Osteoblast (primary cell): ENCODE measurements at regions not wholly inside any gene's neighbourhood (a gene's known extent, or its start where the extent isn't known, plus 50 kb on each side); places are given as distances from the start of the nearest gene placed in this dataset. TPM values are rescaled to one million over a fixed set of nuclear protein-coding genes. Genes with fewer than 3 reads are reported as not detected.

Source experiments
- DNase-seq: peaks from one replicate; pipeline ENCODE4 v3.0.0; 2011; ENCODE audit warnings: low spot score, mixed read lengths; ENCODE audit not compliant: insufficient read length; ENCODE audit errors: missing footprints
- H2AFZ ChIP-seq: 2 replicates; pipeline ENCODE4 v1.6.0; 2011; ENCODE audit warnings: mild to moderate bottlenecking, low read length
- H3K27ac ChIP-seq: 2 replicates; pipeline ENCODE4 v1.5.1; 2011; ENCODE audit warnings: mild to moderate bottlenecking, low read depth, low read length, moderate library complexity
- H3K27me3 ChIP-seq: 2 replicates; pipeline ENCODE4 v1.6.0; 2012; ENCODE audit warnings: mild to moderate bottlenecking, control low read depth, inconsistent platforms, low read length, moderate library complexity; ENCODE audit not compliant: insufficient read depth
- H3K36me3 ChIP-seq: 2 replicates; pipeline ENCODE4 v1.5.1; 2011; ENCODE audit warnings: mild to moderate bottlenecking, low read length, control low read depth, moderate library complexity; ENCODE audit not compliant: insufficient read depth
- H3K4me1 ChIP-seq: 2 replicates; pipeline ENCODE4 v1.5.1; 2011; ENCODE audit warnings: mild to moderate bottlenecking, low read length, control low read depth, moderate library complexity; ENCODE audit not compliant: insufficient read depth
- H3K4me2 ChIP-seq: 2 replicates; pipeline ENCODE4 v1.6.0; 2011; ENCODE audit warnings: mild to moderate bottlenecking, low read length; ENCODE audit not compliant: insufficient read depth
- H3K4me3 ChIP-seq: fragments of 200-600 bp; sonication (generic); 3 replicates; pipeline ENCODE4 v1.5.1; 2012; ENCODE audit warnings: mild to moderate bottlenecking, low read length, inconsistent platforms; ENCODE audit not compliant: insufficient read depth
- H3K79me2 ChIP-seq: 2 replicates; pipeline ENCODE4 v1.6.0; 2012; ENCODE audit warnings: mild to moderate bottlenecking, low read length, control low read depth, inconsistent platforms; ENCODE audit not compliant: insufficient read depth
- H3K9me3 ChIP-seq: 2 replicates; pipeline ENCODE4 v1.5.1; 2011; ENCODE audit warnings: low read depth, low read length, control low read depth
- H4K20me1 ChIP-seq: 2 replicates; pipeline ENCODE4 v1.6.0; 2012; ENCODE audit warnings: mild to moderate bottlenecking, low read length, control low read depth; ENCODE audit not compliant: insufficient read depth
- CTCF ChIP-seq: IDR thresholded peaks from 2 replicates; pipeline ENCODE4 v1.5.1; 2011; ENCODE audit warnings: mild to moderate bottlenecking, low read depth, low read length, moderate library complexity; ENCODE audit errors: extremely low read depth
- small RNA-seq: library from RNA; depleted of rRNA; stranded (forward); fragments of <200 nt; gene quantifications from one replicate; pipeline ENCODE3, GENCODE V24; 2012

- Histone ChIP-seq H3K4me2 (no peak overlapping the region), H3K4me3 (no peak overlapping the region), H3K9me3 (peaks cover 2% of the 10 kb centered on the region), H4K20me1 (no peaks in the 10 kb centered on the region), H2AFZ (no peak overlapping the region), H3K27me3 (no peaks in the 10 kb centered on the region), H3K79me2 (no peaks in the 10 kb centered on the region), H3K27ac (no peak overlapping the region), H3K36me3 (no peaks in the 10 kb centered on the region), H3K4me1 (no peaks in the 10 kb centered on the region)
- TF ChIP-seq CTCF: no peak
- DNase-seq: no peak
Measured at GRCh38 chr3:35549690-35550089, 89.6 kb upstream of the ARPP21 start.

GRCh38 chr3:35562141-35562540 lies 77.2 kb upstream of the ARPP21 start:
- Histone ChIP-seq H2AFZ (no peak overlapping the region), H3K79me2 (no peaks in the 10 kb centered on the region), H3K4me1 (no peaks in the 10 kb centered on the region)

GRCh38 chr3:35565048-35565447 lies 74.3 kb upstream of the ARPP21 start:
- H2AFZ ChIP-seq: no peak overlapping the region
- no peaks in the 10 kb centered on the region for H3K79me2 ChIP-seq
- no peaks in the 10 kb centered on the region for H3K36me3 ChIP-seq
- H3K27me3 ChIP-seq: no peaks in the 10 kb centered on the region
- no peaks in the 10 kb centered on the region for H3K4me1 ChIP-seq
- no peak for TF ChIP-seq CTCF
- no peak overlapping the region for H3K4me2 ChIP-seq
- H4K20me1 ChIP-seq: no peaks in the 10 kb centered on the region
- no peak overlapping the region for H3K27ac ChIP-seq
- no peak for DNase-seq
- H3K9me3 ChIP-seq: peaks cover 2% of the 10 kb centered on the region
- no peak overlapping the region for H3K4me3 ChIP-seq

More at GRCh38 chr3:35562141-35562540, 77.2 kb upstream of the ARPP21 start:
- Histone ChIP-seq H3K27me3 (no peaks in the 10 kb centered on the region), H3K9me3 (peaks cover 3% of the 10 kb centered on the region), H3K4me3 (no peak overlapping the region), H3K27ac (no peak overlapping the region), H4K20me1 (no peaks in the 10 kb centered on the region), H3K4me2 (no peak overlapping the region), H3K36me3 (no peaks in the 10 kb centered on the region)
- no peak for DNase-seq
- TF ChIP-seq CTCF: no peak

Small RNA genes in the stretch of these regions (small RNA-seq; reads per million reads assigned to genes)
- not detected for gene RNU6-243P
